Skeletal muscle satellite cell (primary cell): ENCODE measurements at regions not wholly inside any gene's neighbourhood (a gene's known extent, or its start where the extent isn't known, plus 50 kb on each side); places are given as distances from the start of the nearest gene placed in this dataset.

Experiments
- H3K27me3 ChIP-seq: 2 replicates; pipeline ENCODE4 v1.7.0; 2013; ENCODE audit warnings: low read length; ENCODE audit not compliant: control insufficient read depth, insufficient read depth
- H3K36me3 ChIP-seq: 2 replicates; pipeline ENCODE4 v1.7.0; 2013; ENCODE audit warnings: mild to moderate bottlenecking, control low read depth, low read length; ENCODE audit not compliant: insufficient read depth
- H3K4me1 ChIP-seq: 2 replicates; pipeline ENCODE4 v1.7.0; 2013; ENCODE audit warnings: low read length; ENCODE audit not compliant: control insufficient read depth, insufficient read depth
- H3K4me2 ChIP-seq: 2 replicates; pipeline ENCODE4 v1.7.0; 2013; ENCODE audit warnings: mild to moderate bottlenecking, low read length
- H3K4me3 ChIP-seq: 2 replicates; pipeline ENCODE4 v1.7.0; 2013; ENCODE audit warnings: low read length
- H3K9ac ChIP-seq: 2 replicates; pipeline ENCODE4 v1.7.0; 2013; ENCODE audit warnings: mild to moderate bottlenecking, low read depth, low read length, moderate library complexity
- H3K9me3 ChIP-seq: replicated peaks from 2 replicates; pipeline ENCODE4 v1.7.0; 2013; ENCODE audit warnings: mild to moderate bottlenecking, control low read depth, low read length

- peaks cover 11% of the 10 kb centered on the region for H3K27me3 ChIP-seq
- no peak overlapping the region for H3K9ac ChIP-seq
- no peak overlapping the region for H3K4me3 ChIP-seq
- no peaks in the 10 kb centered on the region for H3K9me3 ChIP-seq
- no peaks in the 10 kb centered on the region for H3K4me1 ChIP-seq
- H3K36me3 ChIP-seq, result no peaks in the 10 kb centered on the region
- no peak overlapping the region for H3K4me2 ChIP-seq
Measured at GRCh38 chr7:54672519-54672918, 86.5 kb downstream of the SEC61G start.

- peaks cover 3% of the 10 kb centered on the region for H3K4me1 ChIP-seq
- H3K4me3 ChIP-seq, result peak overlapping the region; percentile 67
- H3K36me3 ChIP-seq, result no peaks in the 10 kb centered on the region
- peak overlapping the region; percentile 87 for H3K4me2 ChIP-seq
- no peak overlapping the region for H3K9ac ChIP-seq
- peaks cover 52% of the 10 kb centered on the region for H3K27me3 ChIP-seq
- H3K9me3 ChIP-seq, result no peaks in the 10 kb centered on the region
Measured at GRCh38 chr7:54664235-54665228, 94.5 kb downstream of the SEC61G start.

- Histone ChIP-seq H3K36me3 (no peaks in the 10 kb centered on the region), H3K4me3 (peak overlapping the region; percentile 67), H3K4me2 (peak overlapping the region; percentile 87), H3K9ac (no peak overlapping the region), H3K9me3 (no peaks in the 10 kb centered on the region), H3K4me1 (peaks cover 3% of the 10 kb centered on the region), H3K27me3 (peaks cover 52% of the 10 kb centered on the region)
Measured at GRCh38 chr7:54663603-54664234, 95.3 kb downstream of the SEC61G start.

GRCh38 chr7:54663186-54663585 is 95.8 kb downstream of the SEC61G start:
- Histone ChIP-seq H3K9me3 (no peaks in the 10 kb centered on the region), H3K4me1 (peaks cover 3% of the 10 kb centered on the region), H3K9ac (no peak overlapping the region), H3K36me3 (no peaks in the 10 kb centered on the region), H3K4me3 (no peak overlapping the region), H3K4me2 (no peak overlapping the region), H3K27me3 (peaks cover 52% of the 10 kb centered on the region)

GRCh38 chr7:54662701-54663100 is 96.3 kb downstream of the SEC61G start:
- H3K27me3 ChIP-seq, result peaks cover 54% of the 10 kb centered on the region
- no peak overlapping the region for H3K4me2 ChIP-seq
- no peaks in the 10 kb centered on the region for H3K36me3 ChIP-seq
- no peak overlapping the region for H3K9ac ChIP-seq
- peaks cover 3% of the 10 kb centered on the region for H3K4me1 ChIP-seq
- no peak overlapping the region for H3K4me3 ChIP-seq
- no peaks in the 10 kb centered on the region for H3K9me3 ChIP-seq

- peaks cover 8% of the 10 kb centered on the region for H3K27me3 ChIP-seq
- H3K9me3 ChIP-seq, result no peaks in the 10 kb centered on the region
- no peak overlapping the region for H3K4me3 ChIP-seq
- H3K9ac ChIP-seq, result no peak overlapping the region
- H3K4me1 ChIP-seq, result no peaks in the 10 kb centered on the region
- no peak overlapping the region for H3K4me2 ChIP-seq
- no peaks in the 10 kb centered on the region for H3K36me3 ChIP-seq
Measured at GRCh38 chr7:54653905-54654304, 105.1 kb downstream of the SEC61G start.

- no peak overlapping the region for H3K4me3 ChIP-seq
- H3K9ac ChIP-seq, result no peak overlapping the region
- H3K4me2 ChIP-seq, result no peak overlapping the region
- H3K27me3 ChIP-seq, result peaks cover 12% of the 10 kb centered on the region
- H3K36me3 ChIP-seq, result no peaks in the 10 kb centered on the region
- H3K9me3 ChIP-seq, result no peaks in the 10 kb centered on the region
- no peaks in the 10 kb centered on the region for H3K4me1 ChIP-seq
Measured at GRCh38 chr7:54643064-54643463, 100.9 kb downstream of the VSTM2A start.

GRCh38 chr7:54637712-54638396 is 95.7 kb downstream of the VSTM2A start:
- no peaks in the 10 kb centered on the region for H3K36me3 ChIP-seq
- H3K4me3 ChIP-seq, result no peak overlapping the region
- H3K9me3 ChIP-seq, result no peaks in the 10 kb centered on the region
- H3K4me1 ChIP-seq, result no peaks in the 10 kb centered on the region
- H3K9ac ChIP-seq, result no peak overlapping the region
- peaks cover 6% of the 10 kb centered on the region for H3K27me3 ChIP-seq
- no peak overlapping the region for H3K4me2 ChIP-seq

GRCh38 chr7:54632696-54633095 is 90.5 kb downstream of the VSTM2A start:
- Histone ChIP-seq H3K9ac (no peak overlapping the region), H3K27me3 (peaks cover 4% of the 10 kb centered on the region), H3K36me3 (no peaks in the 10 kb centered on the region), H3K9me3 (no peaks in the 10 kb centered on the region), H3K4me1 (no peaks in the 10 kb centered on the region), H3K4me2 (no peak overlapping the region), H3K4me3 (no peak overlapping the region)

GRCh38 chr7:54629771-54630170 is 87.6 kb downstream of the VSTM2A start:
- Histone ChIP-seq H3K4me3 (no peak overlapping the region), H3K4me2 (no peak overlapping the region), H3K36me3 (no peaks in the 10 kb centered on the region), H3K9me3 (no peaks in the 10 kb centered on the region), H3K9ac (no peak overlapping the region), H3K4me1 (no peaks in the 10 kb centered on the region), H3K27me3 (peaks cover 4% of the 10 kb centered on the region)

- Histone ChIP-seq H3K4me1 (no peaks in the 10 kb centered on the region), H3K9me3 (no peaks in the 10 kb centered on the region), H3K36me3 (no peaks in the 10 kb centered on the region), H3K9ac (no peak overlapping the region), H3K27me3 (no peaks in the 10 kb centered on the region), H3K4me2 (no peak overlapping the region), H3K4me3 (no peak overlapping the region)
Measured at GRCh38 chr7:54622696-54623309, 80.6 kb downstream of the VSTM2A start.
